ENCODE measurements at regions not wholly inside any gene's neighbourhood (a gene's known extent, or its start where the extent isn't known, plus 50 kb on each side); places are given as distances from the start of the nearest gene placed in this dataset.
"Not testable (repeated sequence)": the region's sequence is repeated elsewhere in the genome, so short reads cannot be mapped to it uniquely, and the experiment has no call there.

DNA sequence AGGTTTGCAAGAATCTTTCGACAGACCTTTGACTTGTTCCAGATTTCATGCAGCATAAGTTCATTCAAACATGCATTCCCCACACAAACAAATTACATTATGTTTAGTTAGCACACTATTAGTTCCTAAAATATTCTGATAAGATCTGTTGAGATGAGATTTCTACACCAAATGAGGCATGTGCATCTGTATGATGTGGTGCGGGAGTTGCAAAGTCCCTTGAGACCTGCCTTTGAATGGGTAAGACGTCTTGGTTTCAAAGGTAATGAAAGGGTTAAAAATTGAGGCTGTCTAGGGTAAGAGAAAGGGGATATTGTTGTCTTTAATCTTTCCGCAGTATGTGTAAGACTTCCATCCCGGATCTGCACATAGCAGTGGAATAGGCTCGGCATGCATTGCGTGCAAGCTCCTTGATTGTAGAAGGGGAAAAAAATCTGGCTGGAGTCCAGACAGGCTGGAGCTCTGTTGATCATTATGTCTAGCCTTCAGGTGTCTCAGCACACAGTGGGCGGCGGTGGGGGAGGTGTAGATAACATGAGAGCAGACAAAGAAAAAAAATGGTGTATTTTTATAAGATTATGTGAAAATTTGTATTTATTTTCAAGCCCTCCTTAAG is 296.6 kb downstream of the PTPRC start:
- DNase-seq: peak; percentile 56

- no peak for DNase-seq
These were observed 297.7 kb downstream of the PTPRC start for GRCh38 chr1:198936371-198937083.

DNA sequence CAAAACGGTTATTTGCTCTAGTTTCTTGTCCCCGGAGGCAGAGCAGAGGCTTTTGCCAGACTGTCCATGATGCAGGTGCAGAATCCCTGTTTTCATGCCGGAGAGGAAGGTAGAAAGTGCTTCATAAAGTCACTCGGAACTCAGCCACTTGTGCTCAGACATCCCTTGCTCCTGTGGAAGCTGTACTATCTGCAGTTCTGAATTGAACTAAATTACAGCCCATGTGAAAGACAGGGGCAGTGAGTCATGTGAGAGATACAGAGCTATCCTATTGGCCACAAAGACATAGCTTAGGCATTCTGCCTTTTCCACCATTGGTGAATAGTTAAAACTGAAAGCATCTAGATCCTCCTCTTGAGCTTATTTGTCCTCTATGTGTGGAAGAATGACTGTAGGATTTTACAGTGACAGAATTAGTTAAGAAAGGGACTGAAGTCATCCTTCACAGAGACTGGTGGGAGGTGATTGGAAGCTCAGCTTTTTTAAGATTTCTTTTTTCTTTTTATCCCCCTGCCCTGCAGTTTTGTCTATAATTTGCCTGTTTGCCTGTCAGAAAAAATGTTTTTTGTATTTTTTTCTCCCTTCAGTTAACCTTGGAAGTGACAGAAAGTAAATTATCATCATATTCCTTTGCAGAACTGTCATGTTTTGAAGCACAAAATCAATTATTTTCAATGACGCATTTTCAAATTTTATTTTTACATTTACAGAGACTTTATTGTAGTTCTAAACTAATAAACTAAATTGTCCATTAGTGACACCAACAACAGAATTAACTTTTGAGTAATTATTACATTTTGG is 298.6 kb downstream of the PTPRC start:
- no peak for DNase-seq

- no peak for DNase-seq
These were observed 300.4 kb downstream of the PTPRC start for GRCh38 chr1:198939286-198939685.

GRCh38 chr1:198939956-198940355 is 301.1 kb downstream of the PTPRC start:
- DNase-seq: no peak

- no peak for DNase-seq
These were observed 303.6 kb downstream of the PTPRC start for GRCh38 chr1:198942466-198942865.

- DNase-seq: no peak
These were observed 304.8 kb downstream of the PTPRC start for GRCh38 chr1:198943484-198944187.

DNA sequence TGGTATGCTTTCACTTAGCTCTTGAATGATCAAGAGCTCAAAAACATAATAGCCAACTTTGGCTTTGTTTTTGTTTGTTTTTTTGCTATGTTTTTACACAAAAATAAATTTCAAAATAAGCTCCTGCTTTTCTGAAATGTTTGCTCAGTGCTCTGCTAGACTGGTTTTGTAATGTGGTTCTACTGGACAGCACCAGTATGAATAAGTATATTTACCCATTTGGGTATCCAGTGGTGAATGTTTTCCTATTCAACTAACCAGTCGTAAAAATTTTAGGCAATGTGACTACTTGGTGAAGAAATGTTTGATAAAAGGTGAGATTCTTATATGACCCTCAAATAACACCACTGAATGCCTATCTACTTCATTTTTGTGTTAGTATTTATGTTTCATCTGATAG is 308.6 kb downstream of the PTPRC start:
- DNase-seq: no peak

DNA sequence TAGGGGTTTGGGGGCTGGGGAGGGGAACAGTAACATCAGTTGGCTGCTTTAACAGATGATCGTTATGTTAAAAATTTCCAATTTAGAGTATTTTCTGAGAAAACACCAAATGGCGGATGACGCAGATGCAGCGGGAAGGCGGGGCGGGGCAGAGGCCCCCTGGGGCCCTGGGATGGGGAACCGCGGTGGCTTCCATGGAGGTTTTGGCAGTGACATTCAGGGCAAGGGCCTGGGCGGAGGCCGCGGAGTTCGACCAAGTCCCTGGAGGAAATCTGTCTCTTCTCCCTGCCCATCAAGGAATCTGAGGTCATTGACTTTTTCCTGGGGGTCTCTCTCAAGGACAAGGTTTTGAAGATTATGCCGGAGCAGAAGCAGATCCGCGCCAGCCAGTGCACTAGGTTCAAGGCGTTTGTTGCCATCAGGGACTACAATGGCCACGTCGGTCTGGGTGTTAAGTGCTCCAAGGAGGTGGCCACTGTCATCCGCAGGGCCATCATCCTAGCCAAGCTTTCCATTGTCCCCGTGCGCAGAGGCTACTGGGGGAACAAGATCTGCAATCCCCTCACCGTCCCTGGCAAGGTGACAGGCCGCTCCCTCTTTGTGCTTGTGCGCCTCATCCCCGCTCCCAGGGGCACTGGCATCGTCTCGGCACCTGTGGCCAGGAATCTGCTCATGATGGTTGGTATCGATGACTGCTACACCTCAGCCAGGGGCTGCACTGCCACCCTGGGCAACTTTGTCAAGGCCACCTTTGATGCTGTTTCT is 310.2 kb downstream of the PTPRC start:
- no peak for DNase-seq

- no peak for DNase-seq
These were observed 311.2 kb downstream of the PTPRC start for GRCh38 chr1:198950036-198950435.

DNA sequence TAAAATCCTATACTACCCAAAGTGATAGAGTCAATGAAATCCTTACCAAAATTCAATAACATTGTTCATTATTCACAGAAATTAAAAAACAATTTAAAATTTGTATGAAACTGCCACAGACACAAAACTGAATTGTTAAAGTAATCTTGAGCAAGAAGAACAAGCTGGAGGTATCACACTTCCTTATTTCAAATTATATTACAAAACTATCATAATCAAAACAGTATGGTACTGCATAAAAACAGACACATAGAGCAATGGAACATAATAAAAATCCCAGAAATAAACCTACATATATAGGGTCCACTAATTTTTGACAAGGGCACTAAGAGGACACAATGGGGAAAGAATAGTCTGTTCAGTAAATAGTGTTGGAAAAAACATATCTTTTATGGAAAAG is 316.2 kb downstream of the PTPRC start:
- no peak for DNase-seq

DNA sequence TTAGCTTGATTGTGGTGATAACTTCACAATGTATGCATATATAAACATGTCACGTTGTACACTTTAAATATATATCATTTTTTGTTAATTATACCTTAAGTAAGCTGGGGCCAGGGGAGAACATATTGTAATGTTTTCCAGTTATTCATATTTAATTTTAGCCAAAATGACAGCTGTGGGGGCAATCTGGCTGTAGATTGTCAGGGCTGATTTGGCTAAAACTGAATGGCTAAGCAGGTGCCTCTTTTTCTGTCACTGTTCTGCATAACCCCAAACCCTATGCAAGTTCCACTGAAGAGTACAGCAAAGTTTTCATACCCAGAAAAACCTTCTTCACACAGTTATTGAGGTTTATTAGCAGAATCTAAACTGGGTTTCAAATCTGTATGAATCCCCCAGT is 318.2 kb downstream of the PTPRC start:
- DNase-seq: no peak

DNA sequence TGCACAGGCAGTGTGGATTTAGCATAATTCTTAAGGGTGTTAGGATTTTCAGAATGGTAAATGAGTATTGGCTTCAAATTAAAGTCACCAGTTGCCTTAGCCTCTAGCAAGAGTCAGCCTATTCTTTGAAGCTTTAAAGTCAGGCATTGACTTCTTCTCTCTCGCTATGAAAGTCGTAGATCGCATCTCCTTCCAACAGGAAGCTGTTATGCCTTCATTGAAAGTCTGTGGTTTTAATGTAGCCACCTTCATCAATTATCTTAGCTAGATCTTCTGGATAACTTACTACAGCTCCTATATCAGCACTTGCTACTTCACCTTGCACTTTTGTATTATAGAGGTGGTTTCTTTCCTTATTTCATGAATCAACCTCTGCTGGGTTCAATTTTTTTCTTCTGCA is 320.2 kb downstream of the PTPRC start:
- DNase-seq: no peak

DNA sequence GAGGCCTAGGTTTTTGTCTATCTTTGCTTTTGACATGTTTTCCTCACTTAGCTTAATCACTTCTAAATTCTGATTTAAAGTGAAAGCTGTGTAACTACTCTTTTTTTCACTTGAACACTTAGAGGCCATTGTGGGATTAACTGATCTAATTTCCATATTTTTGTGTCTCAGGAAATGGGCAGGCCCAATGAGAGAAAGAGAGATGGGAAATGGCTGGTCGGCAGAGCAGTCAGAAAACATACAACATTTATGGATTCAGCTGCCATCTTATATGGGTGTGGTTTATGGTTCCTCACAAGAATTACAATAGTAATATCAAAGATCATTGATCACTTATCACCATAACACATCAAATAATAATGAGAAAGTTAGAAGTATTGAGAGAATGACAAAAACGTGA is 320.8 kb downstream of the PTPRC start:
- DNase-seq: no peak

DNA sequence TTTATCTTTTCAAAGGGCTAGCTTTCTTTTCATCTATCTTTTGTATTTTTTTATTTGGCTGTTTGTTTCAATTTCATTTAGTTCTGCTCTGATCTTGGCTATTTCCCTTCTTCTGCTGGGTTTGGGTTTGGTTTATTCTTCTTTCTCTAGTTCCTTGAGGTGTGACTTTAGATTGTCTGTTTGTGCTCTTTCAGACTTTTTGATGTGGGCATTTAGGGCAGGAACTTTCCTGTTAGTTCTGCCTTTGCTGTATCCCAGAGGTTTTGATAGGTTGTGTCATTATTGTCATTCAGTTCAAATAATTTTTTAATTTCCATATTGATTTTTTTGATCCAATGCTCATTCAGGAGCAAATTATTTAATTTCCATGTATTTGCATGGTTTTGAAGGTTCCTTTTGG is 325.0 kb downstream of the PTPRC start:
- DNase-seq: not testable (repeated sequence)

DNA sequence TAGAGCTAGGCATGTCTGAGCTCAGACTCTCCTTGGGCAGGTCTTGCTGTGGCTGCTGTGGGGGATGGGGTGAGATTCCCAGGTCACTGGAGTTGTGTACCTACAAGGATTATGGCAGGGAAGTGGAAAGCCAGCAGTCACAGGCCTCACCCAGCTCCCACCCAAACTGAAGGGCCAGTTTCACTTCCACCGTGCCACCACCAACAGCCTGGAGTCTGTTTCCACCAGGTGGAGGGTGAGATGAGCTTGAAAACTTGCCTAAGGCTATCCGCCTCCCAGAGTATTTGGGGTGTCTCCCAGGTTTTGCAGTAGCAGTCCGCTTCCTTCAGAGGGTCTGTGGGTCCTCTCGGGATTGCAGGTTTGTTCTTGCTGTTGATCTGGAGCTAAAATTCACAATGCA is 327.7 kb downstream of the PTPRC start:
- DNase-seq: no peak

- no peak for DNase-seq
These were observed 328.7 kb downstream of the PTPRC start for GRCh38 chr1:198967566-198967965.

GRCh38 chr1:198968866-198969265 is 330.0 kb downstream of the PTPRC start:
- no peak for DNase-seq

- DNase-seq: no peak
These were observed 331.1 kb downstream of the PTPRC start for GRCh38 chr1:198969981-198970380.

- DNase-seq: no peak
These were observed 332.1 kb downstream of the PTPRC start for GRCh38 chr1:198970916-198971315.

DNA sequence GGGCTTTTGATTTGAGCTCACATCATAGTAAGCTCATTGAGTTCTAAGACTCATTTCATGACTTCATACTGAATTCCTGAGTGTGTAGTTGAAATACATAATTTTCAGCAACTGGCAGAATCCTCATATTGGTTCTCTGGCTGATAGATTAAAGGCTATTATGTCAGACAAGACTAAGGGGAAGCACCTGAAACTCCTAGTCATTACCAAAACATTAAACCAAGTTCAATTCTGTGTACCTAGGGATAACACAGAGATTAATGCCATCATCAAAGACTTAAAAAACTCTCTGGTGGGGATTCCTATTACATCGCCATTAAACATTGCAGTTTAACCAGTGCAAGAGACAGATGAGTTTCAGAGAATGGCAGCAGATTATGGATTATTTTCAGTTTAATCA is 339.1 kb downstream of the PTPRC start:
- no peak for DNase-seq

GRCh38 chr1:198978523-198978922 is 339.7 kb downstream of the PTPRC start:
- DNase-seq: no peak

DNA sequence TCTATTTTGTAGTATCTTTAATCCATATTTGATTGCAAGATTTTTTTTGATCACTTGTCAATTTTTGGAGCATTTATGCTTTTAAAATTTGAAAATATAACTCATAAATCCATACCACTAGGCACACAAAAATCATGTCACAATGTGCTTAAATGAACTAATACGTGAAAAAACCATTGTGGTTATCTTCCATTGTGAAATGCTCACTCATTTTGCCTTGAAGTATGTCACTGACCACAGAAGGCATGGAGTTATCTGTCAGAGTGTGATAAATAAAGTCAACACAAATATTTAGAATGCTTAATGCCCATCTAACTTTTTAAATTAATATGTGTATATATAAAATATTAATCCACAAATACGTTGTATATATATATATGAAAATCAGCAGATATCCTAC is 347.2 kb downstream of the PTPRC start:
- DNase-seq: no peak
